ENCODE measurements at regions not wholly inside any gene's neighbourhood (a gene's known extent, or its start where the extent isn't known, plus 50 kb on each side); places are given as distances from the start of the nearest gene placed in this dataset.

DNA sequence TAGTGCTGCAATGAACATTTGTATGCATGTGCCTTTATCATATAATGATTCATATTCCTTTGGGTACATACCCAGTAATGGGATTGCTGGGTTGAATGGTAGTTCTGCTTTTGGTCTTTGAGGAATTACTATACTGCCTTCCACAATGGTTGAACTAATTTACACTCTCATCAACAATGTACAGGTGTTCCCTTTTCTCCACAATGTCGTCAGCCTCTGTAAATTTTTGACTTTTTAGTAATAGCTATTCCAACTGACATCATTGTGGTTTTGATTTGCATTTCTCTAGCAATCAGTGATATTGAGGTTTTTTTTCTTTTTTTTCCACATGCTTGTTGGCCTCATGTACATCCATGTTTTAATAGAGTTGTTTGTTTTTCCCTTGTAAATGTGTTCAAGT lies 2473.5 kb downstream of the PCDH9 start:
- no peak for DNase-seq
- H3K9me3 ChIP-seq (replicated peaks in 1 of 3), result no peaks in the 10 kb centered on the region
- H3K27me3 ChIP-seq, result no peaks in the 10 kb centered on the region
- no peaks in the 10 kb centered on the region for H3K4me1 ChIP-seq (replicated peaks in 1 of 2)
- no peak overlapping the region for H3K4me3 ChIP-seq
- 62 to 81% (median 74%) methylated on average over 1 of the region's 1 CpG for WGBS, 4 donors
- intact Hi-C loops (cut with DNase I), result no loop called here
- H3K36me3 ChIP-seq (replicated peaks in 1 of 2), result no peaks in the 10 kb centered on the region
- TF ChIP-seq, protein P1, sequence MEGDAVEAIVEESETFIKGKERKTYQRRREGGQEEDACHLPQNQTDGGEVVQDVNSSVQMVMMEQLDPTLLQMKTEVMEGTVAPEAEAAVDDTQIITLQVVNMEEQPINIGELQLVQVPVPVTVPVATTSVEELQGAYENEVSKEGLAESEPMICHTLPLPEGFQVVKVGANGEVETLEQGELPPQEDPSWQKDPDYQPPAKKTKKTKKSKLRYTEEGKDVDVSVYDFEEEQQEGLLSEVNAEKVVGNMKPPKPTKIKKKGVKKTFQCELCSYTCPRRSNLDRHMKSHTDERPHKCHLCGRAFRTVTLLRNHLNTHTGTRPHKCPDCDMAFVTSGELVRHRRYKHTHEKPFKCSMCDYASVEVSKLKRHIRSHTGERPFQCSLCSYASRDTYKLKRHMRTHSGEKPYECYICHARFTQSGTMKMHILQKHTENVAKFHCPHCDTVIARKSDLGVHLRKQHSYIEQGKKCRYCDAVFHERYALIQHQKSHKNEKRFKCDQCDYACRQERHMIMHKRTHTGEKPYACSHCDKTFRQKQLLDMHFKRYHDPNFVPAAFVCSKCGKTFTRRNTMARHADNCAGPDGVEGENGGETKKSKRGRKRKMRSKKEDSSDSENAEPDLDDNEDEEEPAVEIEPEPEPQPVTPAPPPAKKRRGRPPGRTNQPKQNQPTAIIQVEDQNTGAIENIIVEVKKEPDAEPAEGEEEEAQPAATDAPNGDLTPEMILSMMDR (IDR thresholded peaks at IDR 0.05), result no peak
- no peak for TF ChIP-seq POLR2A (IDR thresholded peaks at IDR 0.05)
- no peak overlapping the region for H3K27ac ChIP-seq

DNA sequence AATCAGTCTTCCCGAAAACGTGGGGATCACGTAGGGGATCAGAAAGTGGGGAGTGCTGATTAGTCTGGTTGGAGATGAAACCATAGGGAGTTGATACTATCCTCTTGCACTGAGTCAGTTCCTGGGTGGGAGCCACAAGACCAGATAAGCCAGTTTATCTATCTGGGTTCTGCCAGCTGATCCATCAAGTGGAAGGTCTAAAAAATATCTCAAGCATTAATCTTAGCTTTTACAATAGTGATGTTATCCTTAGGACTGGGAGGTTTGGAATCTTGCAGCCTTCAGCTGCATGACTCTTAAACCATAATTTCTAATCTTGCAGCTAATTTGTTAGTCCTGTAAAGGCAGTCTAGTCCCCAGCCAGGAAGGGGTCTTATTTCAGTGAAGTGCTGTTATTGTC lies 2474.2 kb downstream of the PCDH9 start:
- DNase-seq, result no peak
- H3K27ac ChIP-seq, result no peak overlapping the region
- no peaks in the 10 kb centered on the region for H3K9me3 ChIP-seq (replicated peaks in 1 of 3)
- TF ChIP-seq POLR2A (IDR thresholded peaks at IDR 0.05), result no peak
- TF ChIP-seq, protein P1 (IDR thresholded peaks at IDR 0.05), result no peak
- no peaks in the 10 kb centered on the region for H3K36me3 ChIP-seq (replicated peaks in 1 of 2)
- H3K27me3 ChIP-seq, result no peaks in the 10 kb centered on the region
- intact Hi-C loops (cut with DNase I), result no loop called here
- H3K4me3 ChIP-seq, result no peak overlapping the region
- H3K4me1 ChIP-seq (replicated peaks in 1 of 2), result no peaks in the 10 kb centered on the region
- WGBS, 4 donors, result 67 to 79% (median 79%) methylated on average over 3 of the region's 3 CpGs

DNA sequence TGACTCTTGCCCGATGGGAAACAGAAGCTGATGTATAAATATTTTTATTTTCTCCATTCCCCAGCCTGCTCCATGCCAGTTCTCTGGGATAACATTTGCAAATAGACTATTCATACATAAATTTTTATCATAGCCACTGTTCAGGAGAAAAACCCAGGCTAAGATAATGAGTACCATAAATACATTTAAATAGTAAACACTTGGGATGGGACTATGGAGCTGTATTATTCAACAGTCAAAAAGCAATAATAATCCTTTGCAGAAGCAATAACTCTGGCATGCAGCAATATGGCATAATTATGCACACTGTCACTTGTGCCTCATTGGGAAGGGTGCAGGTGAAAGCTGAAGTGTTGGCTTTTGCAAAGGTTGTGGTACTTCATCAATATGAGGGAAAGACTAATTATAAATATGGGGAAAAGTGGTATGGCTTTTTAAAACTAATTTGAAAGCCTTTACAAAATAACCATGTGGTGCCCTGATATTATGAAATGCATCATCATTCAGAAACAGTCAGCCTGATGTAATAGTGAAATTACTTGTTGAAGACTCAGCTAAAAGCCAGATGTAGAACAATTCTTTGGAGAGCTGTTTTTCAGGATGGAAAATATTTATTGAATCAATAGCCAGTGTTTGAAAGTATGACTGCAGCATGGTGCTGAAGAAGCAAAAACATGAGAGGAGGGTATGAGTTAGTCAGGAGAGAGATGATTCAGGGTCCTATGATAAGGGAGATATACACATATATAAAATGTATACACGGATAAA lies 2476.7 kb downstream of the PCDH9 start:
- DNase-seq, result no peak
- intact Hi-C loops (cut with DNase I), result no loop called here
- Histone ChIP-seq H3K36me3 (replicated peaks in 1 of 2) (no peaks in the 10 kb centered on the region), H3K27me3 (no peaks in the 10 kb centered on the region), H3K9me3 (replicated peaks in 1 of 3) (no peaks in the 10 kb centered on the region), H3K27ac (no peak overlapping the region), H3K4me3 (no peak overlapping the region), H3K4me1 (replicated peaks in 1 of 2) (no peaks in the 10 kb centered on the region)
- TF ChIP-seq, protein P1 (IDR thresholded peaks at IDR 0.05), result no peak
- TF ChIP-seq POLR2A (IDR thresholded peaks at IDR 0.05), result no peak
- WGBS, 4 donors, result 63 to 79% (median 70%) methylated on average over 2 of the region's 2 CpGs

DNA sequence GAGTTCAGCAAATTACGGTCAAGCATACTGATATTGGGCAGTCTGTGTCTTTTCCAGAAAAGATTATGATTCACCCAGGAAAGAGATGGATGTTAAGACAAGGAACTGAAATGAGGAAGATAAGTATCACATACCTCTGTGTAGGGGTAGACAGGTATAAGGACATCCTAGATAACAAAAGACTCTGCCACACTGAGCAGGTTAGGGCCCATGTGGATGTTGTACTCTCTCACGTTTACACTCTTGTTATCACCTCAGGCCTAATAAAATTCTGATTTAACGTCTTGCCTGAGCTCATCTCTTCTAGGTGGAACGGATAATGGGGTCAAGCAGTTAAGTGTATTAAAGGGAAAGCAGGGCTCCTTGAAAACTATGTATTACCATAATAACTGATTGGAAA lies 2480.8 kb downstream of the PCDH9 start:
- Histone ChIP-seq H3K4me3 (no peak overlapping the region), H3K27ac (no peak overlapping the region), H3K27me3 (no peaks in the 10 kb centered on the region), H3K9me3 (replicated peaks in 1 of 3) (no peaks in the 10 kb centered on the region), H3K36me3 (replicated peaks in 1 of 2) (no peaks in the 10 kb centered on the region), H3K4me1 (replicated peaks in 1 of 2) (no peaks in the 10 kb centered on the region)
- no peak for TF ChIP-seq POLR2A (IDR thresholded peaks at IDR 0.05)
- TF ChIP-seq, protein P1 (IDR thresholded peaks at IDR 0.05), result no peak
- 71 to 78% (median 77%) methylated on average over 4 of the region's 4 CpGs for WGBS, 4 donors
- DNase-seq, result no peak
- intact Hi-C loops (cut with DNase I), result no loop called here
